Brain microvascular endothelial cell (primary cell): ENCODE measurements at regions not wholly inside any gene's neighbourhood (a gene's known extent, or its start where the extent isn't known, plus 50 kb on each side); places are given as distances from the start of the nearest gene placed in this dataset.
A peak's percentile ranks its signal among the peaks of the same experiment; 100 is the strongest.

Experiments used
- DNase-seq: peaks from one replicate; pipeline ENCODE4 v3.0.0-alpha.2; 2020
- H3K27ac ChIP-seq: fragments of 250-450 bp; sonication (Bioruptor Pico); 2 replicates; pipeline ENCODE4 v1.5.1; 2020; ENCODE audit warnings: mild to moderate bottlenecking, moderate library complexity
- H3K27me3 ChIP-seq: fragments of 250-450 bp; sonication (Bioruptor Pico); replicated peaks from 2 replicates; pipeline ENCODE4 v1.5.1; 2020; ENCODE audit warnings: mild to moderate bottlenecking
- H3K36me3 ChIP-seq: fragments of 250-450 bp; sonication (Bioruptor Pico); replicated peaks from 2 replicates; pipeline ENCODE4 v1.5.1; 2020; ENCODE audit warnings: mild to moderate bottlenecking
- H3K4me3 ChIP-seq: 2 replicates; pipeline ENCODE4 v1.5.1; 2011; ENCODE audit warnings: low read depth, mild to moderate bottlenecking, control low read depth, low read length, moderate library complexity
- in situ Hi-C: cut with HindIII; loops from 2 replicates; pipeline ENCODE4 v1.10.0; 2017; ENCODE audit warnings: low sequenced_read_pairs, low pct_ligation_motif_present
- TF ChIP-seq, protein P1 (sequence below): IDR thresholded peaks from 2 replicates; pipeline ENCODE4 v1.5.1; 2011; ENCODE audit warnings: low read depth, mild to moderate bottlenecking, moderate library complexity, low read length, control low read depth, inconsistent platforms; ENCODE audit errors: missing control alignments

DNA sequence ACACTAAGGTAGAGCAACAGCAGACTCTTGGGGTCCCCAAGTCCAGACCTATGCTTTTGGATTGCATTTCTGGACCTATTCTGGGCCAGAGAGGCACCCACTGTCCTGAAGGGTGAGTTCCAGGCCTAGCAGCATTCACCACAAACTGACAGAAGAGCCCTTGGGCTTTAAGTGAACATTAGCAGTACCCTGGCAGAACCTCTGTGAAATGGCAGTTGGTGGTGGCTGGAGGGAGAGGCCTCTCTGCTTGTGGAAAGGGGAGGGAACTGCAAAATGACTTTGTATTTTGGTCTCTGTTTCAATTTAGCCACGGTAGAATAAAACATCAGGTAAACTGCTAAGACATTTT, 1211.9 kb downstream of the PCDH18 start:
- no peaks in the 10 kb centered on the region for H3K27me3 ChIP-seq
- no peak overlapping the region for H3K4me3 ChIP-seq
- H3K27ac ChIP-seq, result no peak overlapping the region
- H3K36me3 ChIP-seq, result no peaks in the 10 kb centered on the region
- in situ Hi-C loops, result no loop called here
- no peak for DNase-seq
- TF ChIP-seq, protein P1, sequence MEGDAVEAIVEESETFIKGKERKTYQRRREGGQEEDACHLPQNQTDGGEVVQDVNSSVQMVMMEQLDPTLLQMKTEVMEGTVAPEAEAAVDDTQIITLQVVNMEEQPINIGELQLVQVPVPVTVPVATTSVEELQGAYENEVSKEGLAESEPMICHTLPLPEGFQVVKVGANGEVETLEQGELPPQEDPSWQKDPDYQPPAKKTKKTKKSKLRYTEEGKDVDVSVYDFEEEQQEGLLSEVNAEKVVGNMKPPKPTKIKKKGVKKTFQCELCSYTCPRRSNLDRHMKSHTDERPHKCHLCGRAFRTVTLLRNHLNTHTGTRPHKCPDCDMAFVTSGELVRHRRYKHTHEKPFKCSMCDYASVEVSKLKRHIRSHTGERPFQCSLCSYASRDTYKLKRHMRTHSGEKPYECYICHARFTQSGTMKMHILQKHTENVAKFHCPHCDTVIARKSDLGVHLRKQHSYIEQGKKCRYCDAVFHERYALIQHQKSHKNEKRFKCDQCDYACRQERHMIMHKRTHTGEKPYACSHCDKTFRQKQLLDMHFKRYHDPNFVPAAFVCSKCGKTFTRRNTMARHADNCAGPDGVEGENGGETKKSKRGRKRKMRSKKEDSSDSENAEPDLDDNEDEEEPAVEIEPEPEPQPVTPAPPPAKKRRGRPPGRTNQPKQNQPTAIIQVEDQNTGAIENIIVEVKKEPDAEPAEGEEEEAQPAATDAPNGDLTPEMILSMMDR, result no peak

DNA sequence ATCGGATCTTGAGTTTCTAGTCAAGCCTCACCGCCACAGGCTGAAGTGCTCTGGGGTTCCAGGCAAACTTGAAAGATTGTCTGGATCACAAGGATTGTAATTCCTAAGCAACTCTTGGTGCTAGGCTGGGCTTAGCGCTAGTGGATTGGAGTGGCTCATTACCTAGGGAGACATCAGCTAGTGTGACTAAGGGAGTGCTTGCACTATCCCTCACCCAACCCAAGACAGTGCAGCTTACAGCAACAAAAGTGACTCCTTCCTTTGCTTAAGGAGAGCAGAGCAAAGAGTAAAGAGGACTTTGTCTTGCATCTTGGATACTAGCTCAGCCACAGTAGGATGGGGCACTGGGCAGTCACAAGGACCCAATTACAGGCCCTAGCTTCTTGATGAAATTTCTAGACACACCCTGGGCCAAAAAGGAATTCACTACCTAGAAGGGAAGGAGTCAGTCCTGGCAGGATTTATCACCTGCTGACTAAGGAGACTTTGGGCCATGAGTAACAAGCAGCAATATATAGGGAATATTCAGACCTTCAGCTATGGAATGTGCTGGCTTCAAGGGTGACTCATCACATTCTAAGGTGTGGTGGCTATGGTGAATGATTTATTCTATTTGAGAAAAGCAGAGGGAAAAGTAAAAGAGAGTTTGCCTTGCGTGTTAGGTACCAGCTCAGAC, 1212.4 kb downstream of the PCDH18 start:
- H3K4me3 ChIP-seq, result no peak overlapping the region
- in situ Hi-C loops, result no loop called here
- no peaks in the 10 kb centered on the region for H3K36me3 ChIP-seq
- TF ChIP-seq, protein P1, result no peak
- DNase-seq, result peak; percentile 49
- H3K27me3 ChIP-seq, result no peaks in the 10 kb centered on the region
- H3K27ac ChIP-seq, result no peak overlapping the region

DNA sequence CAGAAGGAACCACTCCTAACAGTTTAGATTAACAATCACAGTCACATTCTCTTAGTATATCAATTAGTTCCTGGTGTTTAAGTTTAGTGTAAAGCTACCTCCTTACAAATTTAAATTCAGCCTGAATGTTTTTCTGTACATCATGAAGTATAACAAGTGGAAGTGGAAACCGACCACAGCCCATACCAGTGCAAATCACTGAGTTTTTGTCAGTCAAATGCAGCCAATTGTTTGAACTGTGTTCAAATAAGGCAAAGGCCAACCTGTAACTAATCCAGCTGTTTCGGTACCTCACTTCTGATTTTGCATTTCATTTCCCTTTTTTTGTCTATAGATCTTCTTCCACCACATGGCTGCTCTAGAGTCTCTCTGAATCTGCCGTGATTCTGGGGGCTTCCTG, 1215.3 kb downstream of the PCDH18 start:
- H3K4me3 ChIP-seq, result no peak overlapping the region
- TF ChIP-seq, protein P1, result no peak
- in situ Hi-C loops, result no loop called here
- no peaks in the 10 kb centered on the region for H3K27me3 ChIP-seq
- no peak overlapping the region for H3K27ac ChIP-seq
- H3K36me3 ChIP-seq, result no peaks in the 10 kb centered on the region
- DNase-seq, result no peak

DNA sequence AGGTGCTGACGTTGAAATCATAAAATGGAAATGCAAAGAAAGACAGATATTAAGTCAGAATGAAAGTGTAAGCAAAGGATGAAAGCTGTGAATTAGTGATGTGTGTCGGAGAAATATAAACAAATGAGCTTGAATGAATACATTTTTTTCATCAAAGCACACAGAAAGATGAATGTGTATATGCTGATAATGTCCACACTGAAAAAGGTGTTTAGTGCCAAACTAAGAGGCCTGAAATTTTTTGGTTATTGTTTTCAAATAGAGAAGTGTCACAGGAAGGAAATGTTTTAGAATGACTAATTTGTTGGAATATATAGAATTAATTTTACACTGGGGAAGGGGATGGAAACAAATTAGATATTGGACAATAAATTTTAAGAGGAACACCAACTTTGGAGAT, 1217.6 kb downstream of the PCDH18 start:
- TF ChIP-seq, protein P1, result no peak
- no peaks in the 10 kb centered on the region for H3K27me3 ChIP-seq
- no peak overlapping the region for H3K4me3 ChIP-seq
- H3K36me3 ChIP-seq, result no peaks in the 10 kb centered on the region
- in situ Hi-C loops, result no loop called here
- no peak overlapping the region for H3K27ac ChIP-seq
- no peak for DNase-seq

DNA sequence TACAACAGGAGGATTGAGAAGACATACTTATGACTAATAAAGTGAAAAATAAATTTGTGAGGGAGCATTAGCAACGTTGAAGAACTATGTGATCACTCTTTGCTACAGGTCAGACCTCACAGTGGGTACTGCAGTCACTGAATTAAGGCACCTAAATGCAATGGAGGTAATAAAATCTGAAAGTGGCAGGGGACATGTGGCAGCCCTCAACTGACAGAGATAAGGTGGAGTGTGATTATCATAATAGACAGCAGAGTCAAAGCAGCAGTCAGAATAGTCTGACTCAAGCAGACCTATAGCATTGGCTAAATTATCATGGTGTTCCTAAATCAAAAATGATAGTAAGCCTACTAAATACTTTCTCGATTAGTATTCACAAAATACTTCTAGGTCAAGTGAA, 1220.5 kb downstream of the PCDH18 start:
- in situ Hi-C loops, result no loop called here
- no peak overlapping the region for H3K4me3 ChIP-seq

More for the DNA sequence above, 1220.5 kb downstream of the PCDH18 start:
- Histone ChIP-seq H3K27ac (no peak overlapping the region), H3K36me3 (no peaks in the 10 kb centered on the region), H3K27me3 (no peaks in the 10 kb centered on the region)
- TF ChIP-seq, protein P1, result no peak
- DNase-seq, result no peak
